H1 (cell line): ENCODE measurements at regions not wholly inside any gene's neighbourhood (a gene's known extent, or its start where the extent isn't known, plus 50 kb on each side); places are given as distances from the start of the nearest gene placed in this dataset.

Source experiments
- SP2 ChIP-seq: IDR thresholded peaks from 2 replicates; pipeline ENCODE4 v1.6.1; 2012; ENCODE audit warnings: mild to moderate bottlenecking, low read length, inconsistent platforms
- YY1 ChIP-seq: IDR thresholded peaks from 2 replicates; pipeline ENCODE4 v1.6.1; 2011; ENCODE audit warnings: low read depth, mild to moderate bottlenecking, low read length

GRCh38 chr18:42339372-42339771, 384.3 kb downstream of the PIK3C3 start:
- TF ChIP-seq SP2 (no peak), YY1 (no peak)
